GM21515 (cell line): ENCODE measurements at regions not wholly inside any gene's neighbourhood (a gene's known extent, or its start where the extent isn't known, plus 50 kb on each side); places are given as distances from the start of the nearest gene placed in this dataset.
"Not testable (repeated sequence)": the region's sequence is repeated elsewhere in the genome, so short reads cannot be mapped to it uniquely, and the experiment has no call there.

Source experiments
- ATAC-seq: cut with Tn5 transposase; IDR thresholded peaks from one replicate; pipeline ENCODE4 v1.9.1; 2021; ENCODE audit not compliant: unreplicated experiment

- no peak for ATAC-seq
Measured at GRCh38 chr2:126041391-126042047, 614.4 kb upstream of the GYPC start.

- ATAC-seq = no peak
Measured at GRCh38 chr2:126042089-126042488, 613.9 kb upstream of the GYPC start.

GRCh38 chr2:126048719-126049118 lies 607.2 kb upstream of the GYPC start:
- no peak for ATAC-seq

GRCh38 chr2:126049461-126049860 lies 606.5 kb upstream of the GYPC start:
- ATAC-seq = no peak

- no peak for ATAC-seq
Measured at GRCh38 chr2:126050991-126051736, 604.8 kb upstream of the GYPC start.

GRCh38 chr2:126051737-126052240 lies 604.2 kb upstream of the GYPC start:
- ATAC-seq = not testable (repeated sequence)

- ATAC-seq = no peak
Measured at GRCh38 chr2:126059379-126059778, 596.6 kb upstream of the GYPC start.

GRCh38 chr2:126085011-126085795 lies 570.8 kb upstream of the GYPC start:
- no peak for ATAC-seq

- no peak for ATAC-seq
Measured at GRCh38 chr2:126100962-126101361, 555.0 kb upstream of the GYPC start.

- ATAC-seq = no peak
Measured at GRCh38 chr2:126106006-126106405, 550.0 kb upstream of the GYPC start.

- ATAC-seq = no peak
Measured at GRCh38 chr2:126107883-126108282, 548.1 kb upstream of the GYPC start.

GRCh38 chr2:126115975-126116374 lies 540.0 kb upstream of the GYPC start:
- no peak for ATAC-seq

GRCh38 chr2:126117886-126118285 lies 538.1 kb upstream of the GYPC start:
- ATAC-seq = no peak

GRCh38 chr2:126145752-126146151 lies 510.2 kb upstream of the GYPC start:
- no peak for ATAC-seq

GRCh38 chr2:126154256-126154785 lies 501.6 kb upstream of the GYPC start:
- ATAC-seq = no peak

GRCh38 chr2:126160950-126161349 lies 495.0 kb upstream of the GYPC start:
- ATAC-seq = not testable (repeated sequence)

- no peak for ATAC-seq
Measured at GRCh38 chr2:126172631-126173184, 483.2 kb upstream of the GYPC start.

- no peak for ATAC-seq
Measured at GRCh38 chr2:126175222-126175621, 480.7 kb upstream of the GYPC start.

- no peak for ATAC-seq
Measured at GRCh38 chr2:126177479-126177878, 478.5 kb upstream of the GYPC start.

GRCh38 chr2:126187668-126188067 lies 468.3 kb upstream of the GYPC start:
- no peak for ATAC-seq

GRCh38 chr2:126189527-126189926 lies 466.4 kb upstream of the GYPC start:
- ATAC-seq = no peak
